Activated T-helper 1 cell treated with anti-CD3 and anti-CD28 coated beads, Interleukin-12 subunit alpha, Interleukin-12 subunit beta, Interleukin-2, Interleukin-4 antibody, amounts not matched to agents 30 ng/mL and 10 ng/mL and 1 ng/mL, durations not matched to agents 14 hours and 24 hours and 36 hours (primary cell): ENCODE measurements at regions not wholly inside any gene's neighbourhood (a gene's known extent, or its start where the extent isn't known, plus 50 kb on each side); places are given as distances from the start of the nearest gene placed in this dataset.

Experiments used
- DNase-seq: peaks from one replicate; pipeline ENCODE4 v3.0.0; 2021; ENCODE audit warnings: low spot score
- H3K27ac Mint-ChIP-seq: one replicate; pipeline ENCODE4 v1.8.0; 2021; ENCODE audit warnings: mild to moderate bottlenecking, mixed read lengths
- H3K27me3 Mint-ChIP-seq: one replicate; pipeline ENCODE4 v1.8.0; 2022; ENCODE audit warnings: mild to moderate bottlenecking, moderate library complexity, mixed read lengths; ENCODE audit not compliant: insufficient read depth
- H3K36me3 Mint-ChIP-seq: one replicate; pipeline ENCODE4 v1.8.0; 2021; ENCODE audit warnings: low read depth, mixed read lengths
- H3K4me1 Mint-ChIP-seq: one replicate; pipeline ENCODE4 v1.8.0; 2021; ENCODE audit warnings: low read depth, mixed read lengths
- H3K4me3 Mint-ChIP-seq: one replicate; pipeline ENCODE4 v1.8.0; 2021; ENCODE audit warnings: mild to moderate bottlenecking, moderate library complexity, mixed read lengths
- H3K9me3 Mint-ChIP-seq: one replicate; pipeline ENCODE4 v1.8.0; 2021; ENCODE audit warnings: mixed read lengths
- intact Hi-C: fragments of 100-400 bp; cut with micrococcal nuclease; formaldehyde crosslinking; loops from one replicate; pipeline ENCODE4 v1.15.1; 2024

GRCh38 chr6:4274382-4275082 is 139.2 kb upstream of the ECI2 start:
- no peaks in the 10 kb centered on the region for H3K9me3 Mint-ChIP-seq
- no peak for DNase-seq
- no peaks in the 10 kb centered on the region for H3K36me3 Mint-ChIP-seq
- no peak overlapping the region for H3K4me3 Mint-ChIP-seq
- peaks cover 1% of the 10 kb centered on the region for H3K27me3 Mint-ChIP-seq
- intact Hi-C loops = no loop called here
- no peak overlapping the region for H3K27ac Mint-ChIP-seq
- H3K4me1 Mint-ChIP-seq = no peaks in the 10 kb centered on the region

- no peaks in the 10 kb centered on the region for H3K36me3 Mint-ChIP-seq
- no peak for DNase-seq
- peaks cover 1% of the 10 kb centered on the region for H3K27me3 Mint-ChIP-seq
- no peak overlapping the region for H3K4me3 Mint-ChIP-seq
- H3K27ac Mint-ChIP-seq = no peak overlapping the region
- intact Hi-C loops = no loop called here
- H3K4me1 Mint-ChIP-seq = no peaks in the 10 kb centered on the region
- H3K9me3 Mint-ChIP-seq = no peaks in the 10 kb centered on the region
Observed at GRCh38 chr6:4272996-4273395, 137.6 kb upstream of the ECI2 start.

DNA sequence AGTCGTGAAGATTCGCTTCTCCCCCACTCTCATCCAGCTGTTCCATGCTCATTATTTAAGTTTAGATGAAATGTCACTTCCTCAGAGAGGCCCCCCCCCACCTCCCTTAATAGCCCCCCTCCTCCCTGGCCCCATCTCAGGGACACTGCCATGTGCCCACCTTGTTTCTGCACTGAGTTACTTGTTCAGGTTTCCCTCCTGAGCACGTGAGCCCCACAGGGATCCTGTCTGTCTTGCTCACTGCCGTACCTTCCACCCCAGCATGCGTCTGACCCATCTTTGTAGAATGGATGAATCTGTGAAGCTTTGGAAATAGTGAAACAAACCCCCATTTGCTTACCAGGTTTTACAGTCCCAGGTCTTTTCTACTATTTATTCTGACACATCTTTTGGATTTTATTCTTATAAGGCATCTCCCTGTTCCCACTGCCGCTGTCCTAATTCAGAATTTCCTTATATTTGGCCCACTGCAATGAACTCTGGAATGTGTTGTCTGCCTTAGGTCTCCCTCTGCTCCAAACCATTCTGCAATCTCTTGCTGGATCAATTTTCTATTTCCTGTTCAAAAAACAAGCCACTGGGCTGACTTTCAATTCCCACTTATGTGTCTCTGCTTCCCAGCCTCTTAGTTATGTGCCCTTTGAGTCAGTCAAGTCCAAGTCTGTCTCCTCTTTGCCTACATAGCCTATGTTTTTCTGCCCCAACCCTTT is 136.5 kb upstream of the ECI2 start:
- Mint-ChIP-seq H3K27ac (no peak overlapping the region), H3K9me3 (no peaks in the 10 kb centered on the region), H3K4me1 (no peaks in the 10 kb centered on the region), H3K27me3 (peaks cover 4% of the 10 kb centered on the region), H3K4me3 (no peak overlapping the region), H3K36me3 (no peaks in the 10 kb centered on the region)
- DNase-seq = no peak
- intact Hi-C loops = no loop called here

DNA sequence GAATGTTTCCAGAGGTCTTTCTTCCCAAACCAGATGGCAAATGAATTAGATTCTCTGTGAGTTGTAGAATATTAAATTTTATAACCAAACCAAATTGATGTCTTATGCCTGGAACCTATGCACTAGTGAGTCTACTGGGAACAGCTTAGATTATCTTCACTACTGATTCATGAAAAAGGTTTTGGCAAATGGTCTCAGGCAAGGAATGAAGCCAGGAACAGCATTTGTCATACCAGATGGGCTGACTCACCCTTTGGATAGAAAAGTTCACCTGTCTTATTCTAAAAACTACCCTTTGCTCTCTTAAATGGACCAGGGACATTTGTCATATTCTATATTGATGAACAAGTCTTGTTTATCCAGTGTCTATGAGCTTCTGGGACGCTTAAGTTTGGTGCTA is 135.4 kb upstream of the ECI2 start:
- Mint-ChIP-seq H3K27me3 (peaks cover 5% of the 10 kb centered on the region), H3K36me3 (no peaks in the 10 kb centered on the region), H3K9me3 (no peaks in the 10 kb centered on the region), H3K4me1 (no peaks in the 10 kb centered on the region), H3K27ac (no peak overlapping the region), H3K4me3 (no peak overlapping the region)
- intact Hi-C loops = no loop called here
- no peak for DNase-seq

DNA sequence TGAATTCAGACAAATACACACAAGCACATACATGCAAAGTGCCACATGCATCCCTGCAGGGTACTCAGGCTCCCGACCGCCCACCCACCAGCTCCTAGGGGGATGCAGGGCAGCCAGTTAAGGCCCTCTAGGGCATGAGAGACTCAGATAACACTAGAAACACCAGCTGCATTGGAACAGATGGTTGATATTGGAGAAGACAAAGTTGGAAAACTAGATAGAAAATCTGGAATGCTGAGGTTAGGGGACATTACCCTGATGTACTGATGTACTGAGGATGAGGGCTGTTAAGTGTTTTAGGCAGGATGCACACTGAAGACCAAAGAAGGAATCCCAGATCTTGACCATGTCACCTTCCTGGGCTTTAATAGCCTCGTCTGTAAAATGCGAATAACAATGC is 134.6 kb upstream of the ECI2 start:
- no peak overlapping the region for H3K4me3 Mint-ChIP-seq
- intact Hi-C loops = no loop called here

DNA sequence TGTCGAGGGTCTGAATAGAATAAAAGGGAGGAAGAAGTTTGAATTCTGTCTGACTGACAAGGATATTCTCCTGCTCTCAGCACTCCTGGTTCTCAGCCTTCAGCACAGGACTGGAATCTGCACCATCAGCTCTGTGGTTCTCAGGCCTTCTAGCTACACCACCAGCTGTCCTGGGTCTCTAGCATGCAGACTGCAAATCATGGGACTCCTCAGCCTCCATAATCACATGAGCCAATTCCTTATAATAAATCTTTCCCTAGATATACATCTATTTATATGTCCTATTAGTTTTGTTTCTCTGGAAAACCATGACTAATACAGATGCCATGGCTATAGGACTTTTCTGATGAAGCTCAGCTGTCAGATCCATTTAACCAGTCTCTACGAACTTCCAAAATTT is 132.8 kb upstream of the ECI2 start:
- H3K4me3 Mint-ChIP-seq = no peak overlapping the region
- intact Hi-C loops = no loop called here
- no peak overlapping the region for H3K27ac Mint-ChIP-seq
- no peak for DNase-seq
- peaks cover 10% of the 10 kb centered on the region for H3K27me3 Mint-ChIP-seq
- no peaks in the 10 kb centered on the region for H3K36me3 Mint-ChIP-seq
- no peaks in the 10 kb centered on the region for H3K9me3 Mint-ChIP-seq
- H3K4me1 Mint-ChIP-seq = no peaks in the 10 kb centered on the region

More for the DNA sequence above, 134.6 kb upstream of the ECI2 start:
- Mint-ChIP-seq H3K4me1 (no peaks in the 10 kb centered on the region), H3K27ac (no peak overlapping the region), H3K27me3 (peaks cover 5% of the 10 kb centered on the region), H3K9me3 (no peaks in the 10 kb centered on the region), H3K36me3 (no peaks in the 10 kb centered on the region)
- no peak for DNase-seq

- Mint-ChIP-seq H3K27me3 (peaks cover 10% of the 10 kb centered on the region), H3K36me3 (no peaks in the 10 kb centered on the region), H3K9me3 (no peaks in the 10 kb centered on the region), H3K4me3 (no peak overlapping the region), H3K4me1 (no peaks in the 10 kb centered on the region), H3K27ac (no peak overlapping the region)
- DNase-seq = no peak
- intact Hi-C loops = no loop called here
Observed at GRCh38 chr6:4265740-4266139, 130.4 kb upstream of the ECI2 start.

GRCh38 chr6:4264601-4265000 is 129.2 kb upstream of the ECI2 start:
- DNase-seq = no peak
- H3K27ac Mint-ChIP-seq = no peak overlapping the region
- no peaks in the 10 kb centered on the region for H3K9me3 Mint-ChIP-seq
- peaks cover 10% of the 10 kb centered on the region for H3K27me3 Mint-ChIP-seq
- H3K4me3 Mint-ChIP-seq = no peak overlapping the region
- no peaks in the 10 kb centered on the region for H3K36me3 Mint-ChIP-seq
- H3K4me1 Mint-ChIP-seq = no peaks in the 10 kb centered on the region
- intact Hi-C loops = no loop called here

- Mint-ChIP-seq H3K4me1 (no peaks in the 10 kb centered on the region), H3K9me3 (no peaks in the 10 kb centered on the region), H3K27ac (no peak overlapping the region), H3K36me3 (no peaks in the 10 kb centered on the region), H3K4me3 (no peak overlapping the region), H3K27me3 (peaks cover 13% of the 10 kb centered on the region)
- no peak for DNase-seq
- intact Hi-C loops = no loop called here
Observed at GRCh38 chr6:4264081-4264480, 128.7 kb upstream of the ECI2 start.

DNA sequence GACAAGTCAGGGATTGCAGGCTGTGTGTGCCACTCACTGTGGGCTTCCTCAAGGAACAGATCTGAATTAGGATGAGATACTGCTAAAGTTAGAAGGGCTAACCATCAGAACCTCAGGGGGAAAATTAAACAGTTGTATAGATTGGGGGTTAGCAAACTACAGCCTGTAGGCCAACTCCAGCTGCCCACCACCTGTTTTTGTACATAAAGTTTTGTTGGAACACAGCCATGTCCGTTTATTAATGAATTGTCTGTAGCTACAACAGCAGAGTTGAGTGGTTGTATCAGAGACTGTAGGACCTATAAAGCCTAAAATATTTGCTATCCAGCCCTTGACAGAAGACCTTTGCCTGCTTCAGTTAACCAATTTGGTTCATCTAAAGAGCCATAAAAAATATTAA is 127.2 kb upstream of the ECI2 start:
- intact Hi-C loops = no loop called here
- no peak overlapping the region for H3K4me3 Mint-ChIP-seq
- no peaks in the 10 kb centered on the region for H3K36me3 Mint-ChIP-seq
- DNase-seq = no peak
- no peak overlapping the region for H3K27ac Mint-ChIP-seq
- H3K27me3 Mint-ChIP-seq = peaks cover 11% of the 10 kb centered on the region
- no peaks in the 10 kb centered on the region for H3K4me1 Mint-ChIP-seq
- H3K9me3 Mint-ChIP-seq = no peaks in the 10 kb centered on the region

GRCh38 chr6:4259391-4259790 is 124.0 kb upstream of the ECI2 start:
- no peak overlapping the region for H3K27ac Mint-ChIP-seq
- peaks cover 5% of the 10 kb centered on the region for H3K27me3 Mint-ChIP-seq
- DNase-seq = no peak
- no peaks in the 10 kb centered on the region for H3K4me1 Mint-ChIP-seq
- intact Hi-C loops = no loop called here
- no peak overlapping the region for H3K4me3 Mint-ChIP-seq
- H3K36me3 Mint-ChIP-seq = no peaks in the 10 kb centered on the region
- no peaks in the 10 kb centered on the region for H3K9me3 Mint-ChIP-seq

GRCh38 chr6:4258733-4259132 is 123.4 kb upstream of the ECI2 start:
- intact Hi-C loops = no loop called here
- no peaks in the 10 kb centered on the region for H3K9me3 Mint-ChIP-seq

GRCh38 chr6:4256969-4257368 is 121.6 kb upstream of the ECI2 start:
- H3K27me3 Mint-ChIP-seq = peaks cover 3% of the 10 kb centered on the region
- H3K4me1 Mint-ChIP-seq = no peaks in the 10 kb centered on the region
- no peak overlapping the region for H3K4me3 Mint-ChIP-seq
- H3K36me3 Mint-ChIP-seq = no peaks in the 10 kb centered on the region
- no peak overlapping the region for H3K27ac Mint-ChIP-seq
- H3K9me3 Mint-ChIP-seq = no peaks in the 10 kb centered on the region
- intact Hi-C loops = no loop called here
- DNase-seq = no peak

More at GRCh38 chr6:4258733-4259132, 123.4 kb upstream of the ECI2 start:
- H3K36me3 Mint-ChIP-seq = no peaks in the 10 kb centered on the region
- no peak for DNase-seq
- H3K27me3 Mint-ChIP-seq = peaks cover 5% of the 10 kb centered on the region
- H3K27ac Mint-ChIP-seq = no peak overlapping the region
- H3K4me3 Mint-ChIP-seq = no peak overlapping the region
- no peaks in the 10 kb centered on the region for H3K4me1 Mint-ChIP-seq
